Ishikawa (cell line): ENCODE measurements at regions not wholly inside any gene's neighbourhood (a gene's known extent, or its start where the extent isn't known, plus 50 kb on each side); places are given as distances from the start of the nearest gene placed in this dataset.

Experiments used
- CEBPB ChIP-seq: IDR thresholded peaks from 2 replicates; pipeline ENCODE4 v1.6.1; 2012
- CREB1 ChIP-seq: IDR thresholded peaks from 2 replicates; pipeline ENCODE4 v1.6.1; 2012; ENCODE audit warnings: low read depth
- EGR1 ChIP-seq: IDR thresholded peaks from 2 replicates; pipeline ENCODE4 v1.6.1; 2012
- EP300 ChIP-seq: IDR thresholded peaks from 2 replicates; pipeline ENCODE4 v1.6.1; 2012; ENCODE audit warnings: borderline replicate concordance
- FOXM1 ChIP-seq: IDR thresholded peaks from 2 replicates; pipeline ENCODE4 v1.6.1; 2012; ENCODE audit warnings: low read depth, borderline replicate concordance
- MAX ChIP-seq: IDR thresholded peaks from 2 replicates; pipeline ENCODE4 v1.6.1; 2012
- NFIC ChIP-seq: IDR thresholded peaks from 2 replicates; pipeline ENCODE4 v1.6.1; 2012
- RAD21 ChIP-seq: IDR thresholded peaks from 2 replicates; pipeline ENCODE4 v1.6.1; 2012; ENCODE audit warnings: low read depth
- REST ChIP-seq: IDR thresholded peaks from 2 replicates; pipeline ENCODE4 v1.6.1; 2012; ENCODE audit warnings: low read depth, mild to moderate bottlenecking
- TAF1 ChIP-seq: IDR thresholded peaks from 2 replicates; pipeline ENCODE4 v1.6.1; 2012; ENCODE audit warnings: low read depth, mild to moderate bottlenecking
- TCF12 ChIP-seq: IDR thresholded peaks from 2 replicates; pipeline ENCODE4 v1.6.1; 2012; ENCODE audit warnings: low read depth
- TEAD4 ChIP-seq: IDR thresholded peaks from 2 replicates; pipeline ENCODE4 v1.6.1; 2012
- YY1 ChIP-seq: IDR thresholded peaks from 2 replicates; pipeline ENCODE4 v1.6.1; 2012; ENCODE audit warnings: low read depth
- ZBTB7A ChIP-seq: IDR thresholded peaks from 2 replicates; pipeline ENCODE4 v1.6.1; 2012; ENCODE audit warnings: low read depth
- TF ChIP-seq, protein P1 (sequence below): IDR thresholded peaks from 2 replicates; pipeline ENCODE4 v1.6.1; 2012

DNA sequence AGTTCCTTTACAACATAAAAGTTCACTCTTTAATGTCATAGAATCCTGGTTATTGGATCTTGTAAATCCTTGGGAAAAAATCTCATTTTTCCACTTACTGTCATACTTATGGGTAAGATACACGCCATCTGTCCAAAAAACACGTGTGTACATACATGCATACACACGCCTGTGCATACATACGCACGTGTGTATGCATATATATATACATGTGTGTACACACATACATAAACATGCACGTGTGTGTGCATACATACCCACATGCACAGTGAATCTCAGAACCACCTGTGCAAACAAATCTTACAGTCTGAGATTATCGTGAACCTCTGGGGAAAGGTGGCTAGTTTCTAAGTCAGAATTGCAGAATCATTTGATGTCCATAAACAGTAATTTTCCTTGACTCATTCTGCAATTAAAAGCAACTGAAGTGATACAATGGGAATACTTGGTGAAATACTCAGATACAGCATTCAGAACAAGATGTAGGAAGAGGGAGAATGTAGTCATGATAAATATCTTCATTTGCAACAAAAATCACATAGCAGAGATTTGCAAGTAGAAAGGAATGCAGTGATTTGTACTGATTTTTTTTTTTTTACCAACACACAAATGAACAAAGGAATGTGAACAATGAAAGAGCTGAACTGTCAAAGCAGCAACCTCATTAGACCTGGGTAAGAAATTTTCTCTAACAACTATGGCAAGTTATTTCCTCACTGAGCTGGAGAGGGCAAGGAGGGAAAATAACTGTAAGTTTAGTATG lies 160.6 kb upstream of the POU1F1 start:
- no peak for TF ChIP-seq YY1
- no peak for TF ChIP-seq TAF1
- TF ChIP-seq RAD21: no peak
- TF ChIP-seq, protein P1, sequence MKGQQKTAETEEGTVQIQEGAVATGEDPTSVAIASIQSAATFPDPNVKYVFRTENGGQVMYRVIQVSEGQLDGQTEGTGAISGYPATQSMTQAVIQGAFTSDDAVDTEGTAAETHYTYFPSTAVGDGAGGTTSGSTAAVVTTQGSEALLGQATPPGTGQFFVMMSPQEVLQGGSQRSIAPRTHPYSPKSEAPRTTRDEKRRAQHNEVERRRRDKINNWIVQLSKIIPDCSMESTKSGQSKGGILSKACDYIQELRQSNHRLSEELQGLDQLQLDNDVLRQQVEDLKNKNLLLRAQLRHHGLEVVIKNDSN: no peak
- no peak for TF ChIP-seq CEBPB
- no peak for TF ChIP-seq TCF12
- TF ChIP-seq FOXM1: no peak
- no peak for TF ChIP-seq REST
- TF ChIP-seq CREB1: no peak
- TF ChIP-seq ZBTB7A: no peak
- TF ChIP-seq EGR1: no peak
- no peak for TF ChIP-seq EP300
- no peak for TF ChIP-seq TEAD4
- TF ChIP-seq NFIC: no peak
- TF ChIP-seq MAX: no peak

- no peak for TF ChIP-seq TAF1
- TF ChIP-seq MAX: no peak
Measured at GRCh38 chr3:87435926-87436620, 159.7 kb upstream of the POU1F1 start.

DNA sequence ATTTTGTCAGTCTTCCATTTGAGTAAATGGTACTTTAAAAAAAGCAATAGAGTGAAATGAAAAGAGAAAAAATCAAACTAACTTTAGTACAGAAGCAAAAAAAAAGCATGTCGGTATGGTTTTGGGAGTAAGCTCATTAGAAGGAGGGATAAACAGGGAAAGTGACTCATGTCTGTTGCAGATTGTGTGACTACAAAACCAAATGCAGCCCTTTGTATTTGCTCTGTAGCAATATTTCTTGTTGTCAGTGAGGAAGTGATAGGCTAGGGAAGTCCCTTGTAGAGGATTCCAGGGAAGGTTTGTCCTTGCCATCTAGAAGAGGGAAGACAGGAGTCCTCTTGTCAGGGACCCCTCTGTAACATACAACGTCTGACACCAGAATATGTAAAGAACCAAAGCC lies 150.5 kb upstream of the POU1F1 start:
- TF ChIP-seq FOXM1 (no peak), TEAD4 (no peak), TCF12 (no peak), YY1 (no peak), EP300 (no peak), RAD21 (no peak), CEBPB (no peak), NFIC (no peak), TAF1 (no peak), REST (no peak), MAX (no peak)
- TF ChIP-seq, protein P1: no peak

GRCh38 chr3:87425056-87425455 lies 148.7 kb upstream of the POU1F1 start:
- TF ChIP-seq EP300 (no peak), YY1 (no peak)

DNA sequence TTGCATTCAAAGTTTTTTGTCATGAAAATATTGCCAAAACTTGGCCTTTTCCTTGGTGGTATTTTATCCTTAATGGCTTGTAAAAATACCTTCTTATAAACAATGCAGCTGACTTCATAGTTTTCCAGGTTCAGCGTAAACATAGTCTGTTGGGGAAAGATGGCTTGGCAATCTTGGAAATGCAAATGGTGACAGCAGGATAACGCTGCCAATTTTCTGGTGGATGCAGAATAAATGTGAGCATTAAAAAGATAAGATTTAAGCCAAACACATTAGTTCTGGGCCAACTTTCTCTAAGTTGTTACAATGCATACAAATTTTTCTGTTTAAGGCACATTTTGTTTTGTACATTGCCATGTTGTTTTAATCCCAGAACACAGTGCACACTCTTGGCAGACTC lies 147.0 kb upstream of the POU1F1 start:
- TF ChIP-seq NFIC (no peak), CREB1 (no peak), REST (no peak), EGR1 (no peak), FOXM1 (no peak), TCF12 (no peak), TAF1 (no peak), TEAD4 (no peak), YY1 (no peak), RAD21 (no peak), ZBTB7A (no peak), MAX (no peak), EP300 (no peak), CEBPB (no peak)
- TF ChIP-seq, protein P1: no peak
